ENCODE measurements at regions not wholly inside any gene's neighbourhood (a gene's known extent, or its start where the extent isn't known, plus 50 kb on each side); places are given as distances from the start of the nearest gene placed in this dataset.

GRCh38 chr2:21644266-21644665, 520.5 kb downstream of the TDRD15 start:
- H3K27me3 ChIP-seq (ENCODE audit: insufficient read depth, low read length), result no peaks in the 10 kb centered on the region
- no peaks in the 10 kb centered on the region for H3K4me1 ChIP-seq (ENCODE audit: control insufficient read depth in 1 of 2, insufficient read depth in 2 of 2, low read length in 2 of 2)
- BruUV-seq (replicated peaks), result no TSS peak
- peaks cover 0 to 9% of the 10 kb centered on the region in 2 experiments; a peak in 2 of 4 replicates for H3K9me3 ChIP-seq (ENCODE audit: control insufficient read depth in 1 of 2, insufficient read depth in 1 of 2, low read depth in 1 of 2, low read length in 2 of 2)
- H3K9me2 ChIP-seq (ENCODE audit: insufficient read depth), result no peaks in the 10 kb centered on the region
- no peak overlapping the region for H2AFZ ChIP-seq (ENCODE audit: low read depth, low read length, poor library complexity, severe bottlenecking)
- intact Hi-C loops (cut with micrococcal nuclease), result no loop called here
- H4K20me1 ChIP-seq (ENCODE audit: insufficient read depth), result no peaks in the 10 kb centered on the region
- ChIA-PET POLR2A (no interaction called here), CTCF (no interaction called here), RAD21 (ENCODE audit: low non-redundant PET in 1 of 2, low total read pairs in 2 of 2, uncharacterized antibody in 2 of 2, unreplicated experiment in 2 of 2) (no interaction called here)
- TF ChIP-seq EGR1 (IDR thresholded peaks at IDR 0.05; ENCODE audit: low read depth) (no peak), ELF1 (IDR thresholded peaks at IDR 0.05; ENCODE audit: borderline replicate concordance, low read depth) (no peak), POLR2A (IDR thresholded peaks at IDR 0.05; ENCODE audit: borderline replicate concordance, extremely low read depth, insufficient read depth, insufficient read length) (no peak), CTCF (IDR thresholded peaks at IDR 0.05 in 2 of 3, conservative IDR thresholded peaks at IDR 0.05 in 1 of 3; ENCODE audit: borderline replicate concordance in 1 of 3, insufficient read depth in 1 of 3, low read depth in 2 of 3, low read length in 2 of 3) (no peak), ZNF274 (IDR thresholded peaks at IDR 0.05; ENCODE audit: low read depth, low read length) (no peak), EZH2phosphoT487 (IDR thresholded peaks at IDR 0.05; ENCODE audit: borderline replicate concordance) (no peak), SIN3A (IDR thresholded peaks at IDR 0.05; ENCODE audit: low read depth) (no peak), POLR2AphosphoS5 (IDR thresholded peaks at IDR 0.05; ENCODE audit: low read depth, low read length) (no peak), CEBPB (IDR thresholded peaks at IDR 0.05; ENCODE audit: low read depth) (no peak), MAX (IDR thresholded peaks at IDR 0.05) (no peak), EZH2 (IDR thresholded peaks at IDR 0.05) (no peak), REST (IDR thresholded peaks at IDR 0.05; ENCODE audit: low read depth) (no peak)
- H3K79me2 ChIP-seq (ENCODE audit: insufficient read depth, low read length), result no peaks in the 10 kb centered on the region
- DNase-seq (ENCODE audit: low read depth, low spot score) (no peak), ATAC-seq (no peak)
- no peak overlapping the region for H3K4me3 ChIP-seq (replicated peaks in 1 of 2; ENCODE audit: low read depth in 1 of 2, low read length in 2 of 2)
- no peak overlapping the region for H3K9ac ChIP-seq (ENCODE audit: low read length)
- no peak overlapping the region for H3K27ac ChIP-seq (ENCODE audit: low read depth, low read length)
- H3K4me2 ChIP-seq (ENCODE audit: low read length), result no peak overlapping the region
- no peaks in the 10 kb centered on the region for H3K36me3 ChIP-seq (ENCODE audit: control insufficient read depth in 1 of 2, insufficient read depth in 2 of 2, low read length in 2 of 2)
